ENCODE measurements at regions not wholly inside any gene's neighbourhood (a gene's known extent, or its start where the extent isn't known, plus 50 kb on each side); places are given as distances from the start of the nearest gene placed in this dataset.

DNA sequence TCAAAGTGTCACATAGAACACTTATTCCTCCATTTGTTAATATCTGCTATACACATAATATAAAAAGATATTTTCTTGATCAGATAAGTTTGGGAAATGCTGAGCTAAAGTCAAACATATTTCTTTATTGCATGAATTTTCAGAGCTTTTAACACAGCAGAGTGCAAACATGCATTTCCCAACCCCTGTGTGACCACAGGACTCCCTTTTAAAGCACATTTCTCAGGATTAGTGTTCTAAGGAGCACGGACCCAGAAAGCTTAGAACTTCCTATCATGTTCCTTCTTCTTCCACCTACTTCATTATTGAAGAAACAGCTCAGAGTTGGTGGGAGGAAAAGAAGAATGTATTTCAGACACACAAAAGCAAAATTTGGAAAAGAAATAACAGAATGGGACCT, 109.1 kb upstream of the CDC42BPA start:
- no peak for TF ChIP-seq SP1 (IDR thresholded peaks at IDR 0.05; ENCODE audit: low read depth, low read length)
- no peak for TF ChIP-seq MEF2A (IDR thresholded peaks at IDR 0.05; ENCODE audit: insufficient read depth, low read depth, low read length)
- TF ChIP-seq ZNF217 (IDR thresholded peaks at IDR 0.05) = no peak
- TF ChIP-seq, protein P1, sequence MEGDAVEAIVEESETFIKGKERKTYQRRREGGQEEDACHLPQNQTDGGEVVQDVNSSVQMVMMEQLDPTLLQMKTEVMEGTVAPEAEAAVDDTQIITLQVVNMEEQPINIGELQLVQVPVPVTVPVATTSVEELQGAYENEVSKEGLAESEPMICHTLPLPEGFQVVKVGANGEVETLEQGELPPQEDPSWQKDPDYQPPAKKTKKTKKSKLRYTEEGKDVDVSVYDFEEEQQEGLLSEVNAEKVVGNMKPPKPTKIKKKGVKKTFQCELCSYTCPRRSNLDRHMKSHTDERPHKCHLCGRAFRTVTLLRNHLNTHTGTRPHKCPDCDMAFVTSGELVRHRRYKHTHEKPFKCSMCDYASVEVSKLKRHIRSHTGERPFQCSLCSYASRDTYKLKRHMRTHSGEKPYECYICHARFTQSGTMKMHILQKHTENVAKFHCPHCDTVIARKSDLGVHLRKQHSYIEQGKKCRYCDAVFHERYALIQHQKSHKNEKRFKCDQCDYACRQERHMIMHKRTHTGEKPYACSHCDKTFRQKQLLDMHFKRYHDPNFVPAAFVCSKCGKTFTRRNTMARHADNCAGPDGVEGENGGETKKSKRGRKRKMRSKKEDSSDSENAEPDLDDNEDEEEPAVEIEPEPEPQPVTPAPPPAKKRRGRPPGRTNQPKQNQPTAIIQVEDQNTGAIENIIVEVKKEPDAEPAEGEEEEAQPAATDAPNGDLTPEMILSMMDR (IDR thresholded peaks at IDR 0.05 in 2 of 3, conservative IDR thresholded peaks at IDR 0.05 in 1 of 3; ENCODE audit: control insufficient read depth in 2 of 3, extremely low read depth in 1 of 3, insufficient read depth in 1 of 3, low read depth in 3 of 3, low read length in 3 of 3) = no peak
- TF ChIP-seq, protein P2, sequence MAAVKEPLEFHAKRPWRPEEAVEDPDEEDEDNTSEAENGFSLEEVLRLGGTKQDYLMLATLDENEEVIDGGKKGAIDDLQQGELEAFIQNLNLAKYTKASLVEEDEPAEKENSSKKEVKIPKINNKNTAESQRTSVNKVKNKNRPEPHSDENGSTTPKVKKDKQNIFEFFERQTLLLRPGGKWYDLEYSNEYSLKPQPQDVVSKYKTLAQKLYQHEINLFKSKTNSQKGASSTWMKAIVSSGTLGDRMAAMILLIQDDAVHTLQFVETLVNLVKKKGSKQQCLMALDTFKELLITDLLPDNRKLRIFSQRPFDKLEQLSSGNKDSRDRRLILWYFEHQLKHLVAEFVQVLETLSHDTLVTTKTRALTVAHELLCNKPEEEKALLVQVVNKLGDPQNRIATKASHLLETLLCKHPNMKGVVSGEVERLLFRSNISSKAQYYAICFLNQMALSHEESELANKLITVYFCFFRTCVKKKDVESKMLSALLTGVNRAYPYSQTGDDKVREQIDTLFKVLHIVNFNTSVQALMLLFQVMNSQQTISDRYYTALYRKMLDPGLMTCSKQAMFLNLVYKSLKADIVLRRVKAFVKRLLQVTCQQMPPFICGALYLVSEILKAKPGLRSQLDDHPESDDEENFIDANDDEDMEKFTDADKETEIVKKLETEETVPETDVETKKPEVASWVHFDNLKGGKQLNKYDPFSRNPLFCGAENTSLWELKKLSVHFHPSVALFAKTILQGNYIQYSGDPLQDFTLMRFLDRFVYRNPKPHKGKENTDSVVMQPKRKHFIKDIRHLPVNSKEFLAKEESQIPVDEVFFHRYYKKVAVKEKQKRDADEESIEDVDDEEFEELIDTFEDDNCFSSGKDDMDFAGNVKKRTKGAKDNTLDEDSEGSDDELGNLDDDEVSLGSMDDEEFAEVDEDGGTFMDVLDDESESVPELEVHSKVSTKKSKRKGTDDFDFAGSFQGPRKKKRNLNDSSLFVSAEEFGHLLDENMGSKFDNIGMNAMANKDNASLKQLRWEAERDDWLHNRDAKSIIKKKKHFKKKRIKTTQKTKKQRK (IDR thresholded peaks at IDR 0.05; ENCODE audit: low read depth, low read length) = no peak

Measured in GM12878 (cell line).